ENCODE measurements at regions not wholly inside any gene's neighbourhood (a gene's known extent, or its start where the extent isn't known, plus 50 kb on each side); places are given as distances from the start of the nearest gene placed in this dataset.
"Not testable (repeated sequence)": the region's sequence is repeated elsewhere in the genome, so short reads cannot be mapped to it uniquely, and the experiment has no call there.

GRCh38 chr12:113532292-113532691 is 60.6 kb upstream of the LHX5 start:
- intact Hi-C loops (cut with DNase I): no loop called here
- Histone ChIP-seq H3K27ac (no peak overlapping the region), H3K9me3 (no peaks in the 10 kb centered on the region), H3K4me1 (no peaks in the 10 kb centered on the region), H3K27me3 (peaks cover 0 to 85% (median 71%) of the 10 kb centered on the region in 7 donors), H3K4me3 (no peak overlapping the region), H3K36me3 (no peaks in the 10 kb centered on the region)
- no peak for ATAC-seq
- no peak for DNase-seq
- TF ChIP-seq CTCF (IDR thresholded peaks at IDR 0.05): no peak
- 73 to 80% methylated on average over 13 of the region's 13 CpGs for WGBS, 2 donors

GRCh38 chr12:113531073-113531472 is 59.4 kb upstream of the LHX5 start:
- H3K27ac ChIP-seq; H3K4me3 ChIP-seq; DNase-seq; ATAC-seq; H3K4me1 ChIP-seq; H3K9me3 ChIP-seq; H3K36me3 ChIP-seq; intact Hi-C loops (cut with DNase I): not testable (repeated sequence)
- 82 to 86% methylated on average over 3 of the region's 3 CpGs for WGBS, 2 donors
- H3K27me3 ChIP-seq: peaks cover 0 to 86% (median 70%) of the 10 kb centered on the region in 7 donors

- H3K4me1 ChIP-seq: no peaks in the 10 kb centered on the region
- no peak for TF ChIP-seq CTCF (IDR thresholded peaks at IDR 0.05)
- H3K9me3 ChIP-seq: no peaks in the 10 kb centered on the region
- WGBS, 2 donors: 33 to 40% methylated on average over 14 of the region's 14 CpGs
- no peak overlapping the region for H3K27ac ChIP-seq
- DNase-seq (no peak), ATAC-seq (no peak)
- H3K4me3 ChIP-seq: no peak overlapping the region
- intact Hi-C loops (cut with DNase I): no loop called here
- peaks cover 0 to 90% (median 76%) of the 10 kb centered on the region in 7 donors for H3K27me3 ChIP-seq
- H3K36me3 ChIP-seq: no peaks in the 10 kb centered on the region
Measured at GRCh38 chr12:113528606-113529293, 57.1 kb upstream of the LHX5 start.

GRCh38 chr12:113525066-113525465 is 53.4 kb upstream of the LHX5 start:
- intact Hi-C loops (cut with DNase I): no loop called here
- peaks cover under 1 to 89% (median 75%) of the 10 kb centered on the region in 7 donors for H3K27me3 ChIP-seq

More at GRCh38 chr12:113525066-113525465, 53.4 kb upstream of the LHX5 start:
- ATAC-seq (no peak), DNase-seq (no peak)
- H3K9me3 ChIP-seq: no peaks in the 10 kb centered on the region
- no peaks in the 10 kb centered on the region for H3K36me3 ChIP-seq
- H3K4me1 ChIP-seq: no peaks in the 10 kb centered on the region
- no peak overlapping the region for H3K4me3 ChIP-seq
- WGBS, 2 donors: 71 to 72% methylated on average over 7 of the region's 7 CpGs
- no peak overlapping the region for H3K27ac ChIP-seq
- no peak for TF ChIP-seq CTCF (IDR thresholded peaks at IDR 0.05)
